HG03378 (cell line): ENCODE measurements at regions not wholly inside any gene's neighbourhood (a gene's known extent, or its start where the extent isn't known, plus 50 kb on each side); places are given as distances from the start of the nearest gene placed in this dataset.

Source experiments
- ATAC-seq: cut with Tn5 transposase; IDR thresholded peaks from one replicate; pipeline ENCODE4 v1.9.1; 2021; ENCODE audit warnings: mild to moderate bottlenecking, moderate library complexity; ENCODE audit not compliant: unreplicated experiment

GRCh38 chr20:22470620-22471026 is 113.7 kb downstream of the FOXA2 start:
- no peak for ATAC-seq

GRCh38 chr20:22466447-22467171 is 117.8 kb downstream of the FOXA2 start:
- ATAC-seq: no peak

- ATAC-seq: no peak
Observed at GRCh38 chr20:22465622-22466446, 118.5 kb downstream of the FOXA2 start.

GRCh38 chr20:22464312-22465003 is 119.9 kb downstream of the FOXA2 start:
- ATAC-seq: no peak

GRCh38 chr20:22462975-22463914 is 121.1 kb downstream of the FOXA2 start:
- ATAC-seq: no peak

- ATAC-seq: no peak
Observed at GRCh38 chr20:22460803-22461202, 123.6 kb downstream of the FOXA2 start.

GRCh38 chr20:22460231-22460630 is 124.1 kb downstream of the FOXA2 start:
- ATAC-seq: no peak

GRCh38 chr20:22459754-22460153 is 124.6 kb downstream of the FOXA2 start:
- ATAC-seq: no peak

GRCh38 chr20:22456109-22456508 is 128.3 kb downstream of the FOXA2 start:
- ATAC-seq: no peak

- ATAC-seq: no peak
Observed at GRCh38 chr20:22455259-22455658, 129.1 kb downstream of the FOXA2 start.

- ATAC-seq: no peak
Observed at GRCh38 chr20:22453244-22454080, 130.9 kb downstream of the FOXA2 start.

GRCh38 chr20:22452442-22453011 is 131.8 kb downstream of the FOXA2 start:
- no peak for ATAC-seq

- ATAC-seq: no peak
Observed at GRCh38 chr20:22450537-22450936, 133.8 kb downstream of the FOXA2 start.

- no peak for ATAC-seq
Observed at GRCh38 chr20:22449188-22449973, 135.0 kb downstream of the FOXA2 start.

- ATAC-seq: no peak
Observed at GRCh38 chr20:22447447-22447778, 137.0 kb downstream of the FOXA2 start.

- no peak for ATAC-seq
Observed at GRCh38 chr20:22446613-22447446, 137.5 kb downstream of the FOXA2 start.

GRCh38 chr20:22442318-22442717 is 142.1 kb downstream of the FOXA2 start:
- no peak for ATAC-seq

- no peak for ATAC-seq
Observed at GRCh38 chr20:22438926-22439325, 145.4 kb downstream of the FOXA2 start.
